ENCODE measurements at regions not wholly inside any gene's neighbourhood (a gene's known extent, or its start where the extent isn't known, plus 50 kb on each side); places are given as distances from the start of the nearest gene placed in this dataset.

- Mint-ChIP-seq H3K27me3 (ENCODE audit: low read depth) (peaks cover 5% of the 10 kb centered on the region), H3K4me3 (no peak overlapping the region), H3K36me3 (ENCODE audit: low read depth) (no peaks in the 10 kb centered on the region), H3K4me1 (no peaks in the 10 kb centered on the region), H3K27ac (no peak overlapping the region), H3K9me3 (peaks cover 2% of the 10 kb centered on the region)
- no peak for TF ChIP-seq CTCF (IDR thresholded peaks at IDR 0.05; ENCODE audit: unreplicated experiment in 3 of 3)
These were observed 1431.7 kb upstream of the C9orf72 start for GRCh38 chr9:29004988-29005387.

- Mint-ChIP-seq H3K9me3 (peaks cover 2% of the 10 kb centered on the region), H3K36me3 (ENCODE audit: low read depth) (no peaks in the 10 kb centered on the region), H3K27ac (no peak overlapping the region), H3K4me3 (no peak overlapping the region), H3K27me3 (ENCODE audit: low read depth) (peaks cover 5% of the 10 kb centered on the region), H3K4me1 (no peaks in the 10 kb centered on the region)
- no peak for TF ChIP-seq CTCF (IDR thresholded peaks at IDR 0.05; ENCODE audit: unreplicated experiment in 3 of 3)
These were observed 1433.3 kb upstream of the C9orf72 start for GRCh38 chr9:29006628-29007027.

- no peak overlapping the region for H3K27ac Mint-ChIP-seq
- H3K9me3 Mint-ChIP-seq = peaks cover 2% of the 10 kb centered on the region
- no peak for TF ChIP-seq CTCF (IDR thresholded peaks at IDR 0.05; ENCODE audit: unreplicated experiment in 3 of 3)
- H3K4me1 Mint-ChIP-seq = no peaks in the 10 kb centered on the region
- H3K36me3 Mint-ChIP-seq (ENCODE audit: low read depth) = no peaks in the 10 kb centered on the region
- H3K27me3 Mint-ChIP-seq (ENCODE audit: low read depth) = peaks cover 9% of the 10 kb centered on the region
- no peak overlapping the region for H3K4me3 Mint-ChIP-seq
These were observed 1439.6 kb upstream of the C9orf72 start for GRCh38 chr9:29012911-29013310.

- no peaks in the 10 kb centered on the region for H3K9me3 Mint-ChIP-seq
- no peaks in the 10 kb centered on the region for H3K36me3 Mint-ChIP-seq (ENCODE audit: low read depth)
- no peak for TF ChIP-seq CTCF (IDR thresholded peaks at IDR 0.05; ENCODE audit: unreplicated experiment in 3 of 3)
- H3K27ac Mint-ChIP-seq = no peak overlapping the region
- H3K27me3 Mint-ChIP-seq (ENCODE audit: low read depth) = peaks cover 3% of the 10 kb centered on the region
- H3K4me1 Mint-ChIP-seq = no peaks in the 10 kb centered on the region
- no peak overlapping the region for H3K4me3 Mint-ChIP-seq
These were observed 1448.4 kb upstream of the C9orf72 start for GRCh38 chr9:29021632-29022031.

GRCh38 chr9:29038332-29038731 is 1465.1 kb upstream of the C9orf72 start:
- no peak for TF ChIP-seq CTCF (IDR thresholded peaks at IDR 0.05; ENCODE audit: unreplicated experiment in 3 of 3)
- H3K27me3 Mint-ChIP-seq (ENCODE audit: low read depth) = no peaks in the 10 kb centered on the region

GRCh38 chr9:29039258-29039657 is 1466.0 kb upstream of the C9orf72 start:
- Mint-ChIP-seq H3K4me1 (no peaks in the 10 kb centered on the region), H3K4me3 (no peak overlapping the region), H3K36me3 (ENCODE audit: low read depth) (no peaks in the 10 kb centered on the region), H3K27me3 (ENCODE audit: low read depth) (no peaks in the 10 kb centered on the region), H3K27ac (no peak overlapping the region), H3K9me3 (no peaks in the 10 kb centered on the region)
- TF ChIP-seq CTCF (IDR thresholded peaks at IDR 0.05; ENCODE audit: unreplicated experiment in 3 of 3) = no peak

More at GRCh38 chr9:29038332-29038731, 1465.1 kb upstream of the C9orf72 start:
- Mint-ChIP-seq H3K4me1 (no peaks in the 10 kb centered on the region), H3K36me3 (ENCODE audit: low read depth) (no peaks in the 10 kb centered on the region), H3K9me3 (no peaks in the 10 kb centered on the region), H3K27ac (no peak overlapping the region), H3K4me3 (no peak overlapping the region)
